HCT116 (cell line): ENCODE measurements at regions not wholly inside any gene's neighbourhood (a gene's known extent, or its start where the extent isn't known, plus 50 kb on each side); places are given as distances from the start of the nearest gene placed in this dataset.

Source experiments
- ATAC-seq: fragments of 200-7000 bp; cut with Tn5 transposase; 2 replicates; pipeline ENCODE4 v1.9.1; 2020; ENCODE audit warnings: mild to moderate bottlenecking, moderate library complexity
- BruUV-seq: library from RNA; stranded (reverse); fragments of 400-500 nt; replicated peaks from 2 replicates; lab custom pipeline; 2021; lab: Mats Ljungman, UMichigan
- CTCF ChIA-PET: fragments of 300-600 bp; sonication (Branson Sonifier 250); formaldehyde crosslinking; loops from one replicate; lab custom pipeline; 2021; ENCODE audit warnings: antibody characterized with exemption; lab: Charles Lee
- POLR2A ChIA-PET: fragments of 300-600, 350-600 bp; sonication (Branson Sonifier 250); formaldehyde crosslinking; loops from one replicate; lab custom pipeline; 2021; ENCODE audit warnings: antibody characterized with exemption; lab: Charles Lee
- RAD21 ChIA-PET, 2 experiments: fragments of 300-600 bp; sonication (Branson Sonifier 250); formaldehyde crosslinking; loops; one replicate each; lab custom pipeline; 2023; ENCODE audit warnings: low total read pairs in 2 of 2; ENCODE audit not compliant: uncharacterized antibody in 2 of 2, unreplicated experiment in 2 of 2, low non-redundant PET in 1 of 2; lab: Charles Lee
- DNase-seq: peaks from one replicate; pipeline ENCODE4 v3.0.0-alpha.2; 2010; ENCODE audit warnings: low read depth, low spot score
- H2AFZ ChIP-seq: fragments of 200-600 bp; shearing (Covaris generic), sonication (generic); 2 replicates; pipeline ENCODE4 v1.6.1; 2017; ENCODE audit warnings: low read depth, mixed run types, mixed read lengths, antibody characterized with exemption, low read length; ENCODE audit not compliant: poor library complexity, severe bottlenecking
- H3K27ac ChIP-seq: 2 replicates; pipeline ENCODE4 v1.5.1; 2012; ENCODE audit warnings: low read depth, low read length
- H3K27me3 ChIP-seq: fragments of 200-600 bp; sonication (generic); 2 replicates; pipeline ENCODE4 v1.6.1; 2016; ENCODE audit warnings: mixed run types, low read length, mixed read lengths; ENCODE audit not compliant: insufficient read depth
- H3K36me3 ChIP-seq, 2 experiments: fragments of 200-500 bp in 1 of 2; fragments of 200-600 bp in 1 of 2; sonication (Bioruptor generic) in 1 of 2; sonication (generic) in 1 of 2; 2 replicates each; pipeline versions ENCODE4 v1.5.1 to v1.6.1; 2014 to 2016; ENCODE audit warnings: low read length in 2 of 2, inconsistent platforms in 1 of 2, mixed read lengths in 1 of 2, mixed run types in 1 of 2; ENCODE audit not compliant: insufficient read depth in 2 of 2, control insufficient read depth in 1 of 2
- H3K4me1 ChIP-seq, 2 experiments: fragments of 200-600 bp in 1 of 2; sonication (generic) in 1 of 2; 2 replicates each; pipeline versions ENCODE4 v1.5.1 to v1.6.1; 2012 to 2017; ENCODE audit warnings: low read length in 2 of 2, inconsistent platforms in 1 of 2, mild to moderate bottlenecking in 1 of 2, mixed read lengths in 1 of 2, mixed run types in 1 of 2, moderate library complexity in 1 of 2; ENCODE audit not compliant: insufficient read depth in 2 of 2, control insufficient read depth in 1 of 2
- H3K4me2 ChIP-seq: fragments of 200-600 bp; sonication (generic); 2 replicates; pipeline ENCODE4 v1.6.1; 2017; ENCODE audit warnings: mixed run types, low read length, mixed read lengths
- H3K4me3 ChIP-seq, 2 experiments: fragments of 200-600 bp in 1 of 2; sonication (generic) in 1 of 2; replicated peaks in 1 of 2; 2 replicates each; pipeline ENCODE4 v1.5.1; 2011 to 2016; ENCODE audit warnings: low read length in 2 of 2, control low read depth in 1 of 2, low read depth in 1 of 2, mild to moderate bottlenecking in 1 of 2, mixed read lengths in 1 of 2, mixed run types in 1 of 2
- H3K79me2 ChIP-seq: fragments of 200-600 bp; sonication (generic); 2 replicates; pipeline ENCODE4 v1.6.1; 2017; ENCODE audit warnings: mild to moderate bottlenecking, mixed run types, low read length, moderate library complexity, mixed read lengths; ENCODE audit not compliant: insufficient read depth
- H3K9ac ChIP-seq: fragments of 200-600 bp; sonication (generic); 2 replicates; pipeline ENCODE4 v1.6.1; 2016; ENCODE audit warnings: low read length, mixed read lengths
- H3K9me2 ChIP-seq: fragments of 200-600 bp; sonication (generic), shearing (Covaris generic); 2 replicates; pipeline ENCODE4 v1.6.1; 2017; ENCODE audit warnings: mixed run types, mild to moderate bottlenecking, moderate library complexity; ENCODE audit not compliant: insufficient read depth
- H3K9me3 ChIP-seq, 2 experiments: fragments of 200-500 bp in 1 of 2; fragments of 200-600 bp in 1 of 2; sonication (Bioruptor generic) in 1 of 2; sonication (generic) in 1 of 2; 2 replicates each; pipeline ENCODE4 v1.6.1; 2014 to 2017; ENCODE audit warnings: low read length in 2 of 2, mixed read lengths in 2 of 2, inconsistent platforms in 1 of 2, low read depth in 1 of 2, mild to moderate bottlenecking in 1 of 2, mixed run types in 1 of 2, moderate library complexity in 1 of 2; ENCODE audit not compliant: control insufficient read depth in 1 of 2, insufficient read depth in 1 of 2
- H4K20me1 ChIP-seq: fragments of 200-600 bp; sonication (generic), shearing (Covaris generic); 2 replicates; pipeline ENCODE4 v1.6.1; 2017; ENCODE audit warnings: mixed run types, mild to moderate bottlenecking, moderate library complexity; ENCODE audit not compliant: insufficient read depth
- CEBPB ChIP-seq: IDR thresholded peaks from 2 replicates; pipeline ENCODE4 v1.6.1; 2012; ENCODE audit warnings: low read depth
- CTCF ChIP-seq, 3 experiments: fragments of 200-600 bp in 1 of 3; sonication (generic) in 1 of 3; IDR thresholded peaks in 2 of 3; conservative IDR thresholded peaks in 1 of 3; 2 replicates each; pipeline ENCODE4 v1.5.1; 2012 to 2017; ENCODE audit warnings: low read depth in 2 of 3, low read length in 2 of 3, antibody characterized with exemption in 1 of 3, borderline replicate concordance in 1 of 3, control low read depth in 1 of 3, mild to moderate bottlenecking in 1 of 3, mixed read lengths in 1 of 3, mixed run types in 1 of 3, moderate library complexity in 1 of 3; ENCODE audit not compliant: insufficient read depth in 1 of 3
- EGR1 ChIP-seq: IDR thresholded peaks from 2 replicates; pipeline ENCODE4 v1.6.1; 2012; ENCODE audit warnings: low read depth
- ELF1 ChIP-seq: IDR thresholded peaks from 2 replicates; pipeline ENCODE4 v1.6.1; 2012; ENCODE audit warnings: low read depth, borderline replicate concordance
- EZH2 ChIP-seq: fragments of 200-600 bp; sonication (generic); IDR thresholded peaks from 2 replicates; pipeline ENCODE4 v1.6.1; 2017; ENCODE audit warnings: antibody characterized with exemption, mixed run types
- MAX ChIP-seq: IDR thresholded peaks from 2 replicates; pipeline ENCODE4 v1.6.1; 2012
- POLR2AphosphoS5 ChIP-seq: IDR thresholded peaks from 2 replicates; pipeline ENCODE4 v1.6.1; 2011; ENCODE audit warnings: mild to moderate bottlenecking, low read depth, low read length, moderate library complexity
- RAD21 ChIP-seq: IDR thresholded peaks from 2 replicates; pipeline ENCODE4 v1.6.1; 2012; ENCODE audit warnings: low read depth, mild to moderate bottlenecking
- REST ChIP-seq: IDR thresholded peaks from 2 replicates; pipeline ENCODE4 v1.6.1; 2012; ENCODE audit warnings: low read depth
- SIN3A ChIP-seq: IDR thresholded peaks from 2 replicates; pipeline ENCODE4 v1.6.1; 2012; ENCODE audit warnings: low read depth
- SP1 ChIP-seq: IDR thresholded peaks from 2 replicates; pipeline ENCODE4 v1.6.1; 2012; ENCODE audit warnings: low read depth
- YY1 ChIP-seq: IDR thresholded peaks from 2 replicates; pipeline ENCODE4 v1.6.1; 2011; ENCODE audit warnings: low read length, low read depth, moderate library complexity, mild to moderate bottlenecking; ENCODE audit not compliant: insufficient replicate concordance; ENCODE audit errors: extremely low read depth
- ZFX ChIP-seq: fragments of 450-650 bp; IDR thresholded peaks from 2 replicates; pipeline ENCODE4 v1.6.1; 2017
- ZNF274 ChIP-seq: fragments of 200-500 bp; sonication (Bioruptor generic); IDR thresholded peaks from 2 replicates; pipeline ENCODE4 v1.6.1; 2014; ENCODE audit warnings: mild to moderate bottlenecking, low read depth, low read length, inconsistent platforms
- intact Hi-C: fragments of 100-400 bp; cut with micrococcal nuclease; formaldehyde crosslinking; loops from 2 replicates; pipeline ENCODE4 v1.10.0; 2022
- TF ChIP-seq, protein P1 (sequence below): IDR thresholded peaks from 2 replicates; pipeline ENCODE4 v1.6.1; 2012

DNA sequence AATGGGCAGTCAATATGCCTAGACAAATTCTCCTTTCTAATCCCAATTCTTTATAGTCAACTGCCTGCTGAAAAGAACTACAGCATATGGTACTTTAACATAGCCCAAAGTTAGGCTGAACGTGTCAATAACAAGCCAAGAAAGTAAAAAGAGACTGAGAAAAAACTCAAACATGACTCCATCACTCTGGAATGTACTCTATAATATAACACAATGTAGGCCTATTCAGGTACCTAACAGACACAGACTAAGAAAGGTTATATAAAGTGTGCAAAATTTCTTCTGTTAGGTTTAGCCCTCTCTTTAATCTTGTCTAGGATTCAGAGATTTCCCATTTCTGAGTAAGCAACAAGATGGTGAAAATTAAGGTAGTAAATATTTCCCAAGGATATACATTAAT, 209.7 kb upstream of the PRR16 start:
- intact Hi-C loops, result no loop called here
- CTCF ChIA-PET, result no interaction called here
- no peak for ATAC-seq

GRCh38 chr5:120255214-120255613, 208.9 kb upstream of the PRR16 start:
- Histone ChIP-seq H3K9ac (no peak overlapping the region), H3K36me3 (no peaks in the 10 kb centered on the region), H3K4me3 (no peak overlapping the region), H3K79me2 (no peaks in the 10 kb centered on the region), H3K4me2 (no peak overlapping the region), H3K9me3 (no peaks in the 10 kb centered on the region), H3K27ac (no peak overlapping the region), H4K20me1 (no peaks in the 10 kb centered on the region), H3K4me1 (no peaks in the 10 kb centered on the region), H3K27me3 (no peaks in the 10 kb centered on the region), H3K9me2 (no peaks in the 10 kb centered on the region; the same call in 1 of the 2 replicates), H2AFZ (peak overlapping the region; percentile 20)
- ATAC-seq, result no peak
- ChIA-PET CTCF (no interaction called here), POLR2A (no interaction called here), RAD21 (no interaction called here)
- intact Hi-C loops, result no loop called here
- DNase-seq, result no peak
- no TSS peak for BruUV-seq
- TF ChIP-seq ZNF274 (no peak), ELF1 (no peak), SIN3A (no peak), REST (no peak), SP1 (no peak), YY1 (no peak), MAX (no peak), EZH2 (no peak), EGR1 (no peak), POLR2AphosphoS5 (no peak), CTCF (IDR thresholded peaks at IDR 0.05 in 2 of 3, conservative IDR thresholded peaks at IDR 0.05 in 1 of 3; ENCODE audit: borderline replicate concordance in 1 of 3, insufficient read depth in 1 of 3, low read depth in 2 of 3, low read length in 2 of 3) (no peak), RAD21 (no peak)
- TF ChIP-seq, protein P1, sequence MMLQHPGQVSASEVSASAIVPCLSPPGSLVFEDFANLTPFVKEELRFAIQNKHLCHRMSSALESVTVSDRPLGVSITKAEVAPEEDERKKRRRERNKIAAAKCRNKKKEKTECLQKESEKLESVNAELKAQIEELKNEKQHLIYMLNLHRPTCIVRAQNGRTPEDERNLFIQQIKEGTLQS, result no peak

More for the DNA sequence above, 209.7 kb upstream of the PRR16 start:
- Histone ChIP-seq H3K27ac (no peak overlapping the region), H4K20me1 (no peaks in the 10 kb centered on the region), H3K79me2 (no peaks in the 10 kb centered on the region), H3K36me3 (no peaks in the 10 kb centered on the region), H3K4me3 (no peak overlapping the region), H3K27me3 (no peaks in the 10 kb centered on the region), H3K4me2 (no peak overlapping the region), H3K9me3 (no peaks in the 10 kb centered on the region), H3K9me2 (no peaks in the 10 kb centered on the region; the same call in 1 of the 2 replicates), H3K4me1 (no peaks in the 10 kb centered on the region), H3K9ac (no peak overlapping the region), H2AFZ (no peak overlapping the region)
- no TSS peak for BruUV-seq
- ChIA-PET RAD21 (no interaction called here), POLR2A (no interaction called here)
- no peak for DNase-seq
- TF ChIP-seq, protein P1, result no peak
- no peak for TF ChIP-seq ZNF274
- TF ChIP-seq CEBPB, result no peak
- TF ChIP-seq ZFX, result no peak
- no peak for TF ChIP-seq SIN3A
